Adrenal gland (tissue), 5 donors: ENCODE measurements at regions not wholly inside any gene's neighbourhood (a gene's known extent, or its start where the extent isn't known, plus 50 kb on each side); places are given as distances from the start of the nearest gene placed in this dataset.

Source experiments
- CTCF ChIP-seq, 6 experiments: fragments of 450-650 bp in 4 of 6; fragments of 200-600 bp in 2 of 6; sonication (generic) in 1 of 6; IDR thresholded peaks; 1 replicate in 5 of 6; 2 replicates in 1 of 6; pipeline versions ENCODE4 v1.5.1 to v1.8.0; 2016 to 2021; ENCODE audit warnings: antibody characterized with exemption in 6 of 6, mild to moderate bottlenecking in 2 of 6, moderate library complexity in 1 of 6
- POLR2A ChIP-seq, 2 donors: fragments of 450-650 bp; IDR thresholded peaks; one replicate each; pipeline ENCODE4 v1.6.1; 2017; ENCODE audit warnings: antibody characterized with exemption in 2 of 2, mild to moderate bottlenecking in 2 of 2, moderate library complexity in 1 of 2
- donor health status: DM: no; HTN: no; CAD: no.

GRCh38 chr12:46956451-46957035, 122.9 kb upstream of the PCED1B start:
- TF ChIP-seq CTCF (IDR thresholded peaks at IDR 0.05): no peak
- TF ChIP-seq POLR2A (IDR thresholded peaks at IDR 0.05): no peak
